ENCODE measurements at regions not wholly inside any gene's neighbourhood (a gene's known extent, or its start where the extent isn't known, plus 50 kb on each side); places are given as distances from the start of the nearest gene placed in this dataset.

DNA sequence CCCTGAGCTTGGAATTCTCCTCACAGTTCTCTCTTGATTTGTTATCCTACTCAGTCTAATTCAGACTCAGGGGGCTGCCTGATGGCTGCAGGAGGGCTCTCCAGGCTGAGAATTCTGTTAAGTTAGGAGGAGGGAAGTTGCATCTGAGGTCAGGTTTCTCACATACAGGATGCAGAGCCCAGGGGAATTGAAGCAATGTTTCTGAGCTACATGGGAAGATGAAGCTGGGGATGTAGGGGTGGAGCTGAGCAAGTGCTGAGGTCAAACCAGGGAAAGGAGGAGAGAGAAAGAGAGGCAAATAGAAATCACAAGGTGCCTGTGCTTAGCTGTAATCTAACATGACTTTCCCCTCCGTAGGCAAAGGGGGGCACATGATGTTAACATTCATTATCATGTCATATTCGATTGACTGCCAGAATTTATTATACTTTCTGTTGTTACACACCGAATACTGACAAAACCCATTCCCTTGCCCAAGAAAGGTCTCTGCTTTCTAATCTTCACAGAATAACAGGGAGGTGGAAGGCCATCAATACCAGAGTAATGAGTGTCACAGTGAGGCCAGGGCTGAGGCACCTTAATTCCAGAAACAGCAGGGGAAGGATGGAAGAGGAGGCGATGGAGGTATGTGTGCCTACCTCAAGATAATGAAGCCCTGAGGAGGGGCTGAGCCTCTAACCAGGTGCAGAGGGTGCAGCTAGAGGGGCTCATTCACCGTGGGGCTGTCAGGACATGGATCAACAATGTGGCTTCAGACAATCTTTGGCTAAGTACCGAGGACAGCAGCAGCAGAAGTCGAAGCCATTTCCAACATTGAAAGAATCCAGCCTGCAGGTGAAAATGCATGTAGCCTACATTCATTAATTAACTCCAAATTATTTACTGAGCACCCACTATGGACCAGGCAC is 205.4 kb upstream of the SNX19 start:
- Mint-ChIP-seq H3K27ac (no peak overlapping the region), H3K4me1 (no peaks in the 10 kb centered on the region), H3K36me3 (no peaks in the 10 kb centered on the region), H3K4me3 (no peak overlapping the region), H3K9me3 (peaks cover 0 to 10% (median 2%) of the 10 kb centered on the region in 8 donors), H3K27me3 (no peaks in the 10 kb centered on the region)
- no peaks in the 10 kb centered on the region for H3K27me3 ChIP-seq (ENCODE audit: insufficient read depth, low read length)
- no peaks in the 10 kb centered on the region for H3K9me3 ChIP-seq (ENCODE audit: control insufficient read depth in 1 of 2, low read length in 2 of 2)
- H3K27ac ChIP-seq (ENCODE audit: low read depth, low read length): no peak overlapping the region
- no peak overlapping the region for H3K4me3 ChIP-seq (ENCODE audit: low read length in 2 of 2)
- intact Hi-C loops (cut with micrococcal nuclease): no loop called here
- ChIA-PET POLR2A (ENCODE audit: partially characterized antibody) (no interaction called here), CTCF (ENCODE audit: partially characterized antibody) (no interaction called here)
- no peaks in the 10 kb centered on the region for H3K4me1 ChIP-seq (ENCODE audit: insufficient read depth, low read length)
- H3K36me3 ChIP-seq (ENCODE audit: insufficient read depth, low read length): no peaks in the 10 kb centered on the region
- no peak for DNase-seq

GRCh38 chr11:131122448-131122847 is 206.2 kb upstream of the SNX19 start:
- Mint-ChIP-seq H3K4me1 (no peaks in the 10 kb centered on the region), H3K27me3 (no peaks in the 10 kb centered on the region), H3K27ac (no peak overlapping the region), H3K9me3 (peaks cover 0 to 18% (median 9%) of the 10 kb centered on the region in 8 donors), H3K4me3 (no peak overlapping the region), H3K36me3 (no peaks in the 10 kb centered on the region)
- H3K36me3 ChIP-seq (ENCODE audit: insufficient read depth, low read length): no peaks in the 10 kb centered on the region
- H3K4me1 ChIP-seq (ENCODE audit: insufficient read depth, low read length): no peaks in the 10 kb centered on the region
- POLR2A ChIA-PET (ENCODE audit: partially characterized antibody): no interaction called here
- H3K9me3 ChIP-seq (ENCODE audit: control insufficient read depth in 1 of 2, low read length in 2 of 2): peaks cover 0 to 3% of the 10 kb centered on the region in 2 donors
- no peaks in the 10 kb centered on the region for H3K27me3 ChIP-seq (ENCODE audit: insufficient read depth, low read length)
- H3K4me3 ChIP-seq (ENCODE audit: low read length in 2 of 2): no peak overlapping the region
- CTCF ChIA-PET (ENCODE audit: partially characterized antibody): no interaction called here
- no peak overlapping the region for H3K27ac ChIP-seq (ENCODE audit: low read depth, low read length)
- intact Hi-C loops (cut with micrococcal nuclease): no loop called here
- no peak for DNase-seq

DNA sequence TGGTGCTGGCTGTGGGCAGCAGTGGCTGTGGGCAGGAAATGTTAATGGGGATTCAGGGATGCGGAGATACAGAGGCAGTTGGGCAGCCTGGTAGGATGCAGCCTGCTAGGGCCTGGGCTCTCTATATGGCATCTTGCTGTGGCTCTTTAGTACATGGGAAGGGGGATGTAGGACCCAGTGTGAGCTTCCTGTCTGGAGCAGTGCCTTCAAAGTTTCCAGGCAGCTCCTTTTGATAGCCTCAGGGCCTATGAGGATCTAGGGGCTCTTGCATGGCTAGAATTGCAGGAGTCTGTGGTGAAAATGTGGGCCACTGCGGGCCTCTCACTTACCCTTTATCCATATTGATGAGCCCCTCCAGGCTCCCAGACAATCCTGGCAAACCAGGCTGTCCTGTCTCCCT is 213.2 kb upstream of the SNX19 start:
- Mint-ChIP-seq H3K9me3 (peaks cover 10 to 32% (median 19%) of the 10 kb centered on the region in 8 donors), H3K27me3 (no peaks in the 10 kb centered on the region), H3K4me1 (no peaks in the 10 kb centered on the region), H3K27ac (no peak overlapping the region), H3K36me3 (no peaks in the 10 kb centered on the region), H3K4me3 (no peak overlapping the region)
- intact Hi-C loops (cut with micrococcal nuclease): no loop called here
- no peaks in the 10 kb centered on the region for H3K4me1 ChIP-seq (ENCODE audit: insufficient read depth, low read length)
- POLR2A ChIA-PET (ENCODE audit: partially characterized antibody): no interaction called here
- peaks cover 0 to 12% of the 10 kb centered on the region in 2 donors for H3K9me3 ChIP-seq (ENCODE audit: control insufficient read depth in 1 of 2, low read length in 2 of 2)
- no peak for DNase-seq
- no peaks in the 10 kb centered on the region for H3K36me3 ChIP-seq (ENCODE audit: insufficient read depth, low read length)
- no peak overlapping the region for H3K27ac ChIP-seq (ENCODE audit: low read depth, low read length)
- CTCF ChIA-PET (ENCODE audit: partially characterized antibody): no interaction called here
- H3K27me3 ChIP-seq (ENCODE audit: insufficient read depth, low read length): no peaks in the 10 kb centered on the region
- no peak overlapping the region for H3K4me3 ChIP-seq (ENCODE audit: low read length in 2 of 2)

- Histone ChIP-seq H3K4me3 (ENCODE audit: low read length in 2 of 2) (no peak overlapping the region), H3K27me3 (ENCODE audit: insufficient read depth, low read length) (no peaks in the 10 kb centered on the region), H3K27ac (ENCODE audit: low read depth, low read length) (no peak overlapping the region), H3K36me3 (ENCODE audit: insufficient read depth, low read length) (no peaks in the 10 kb centered on the region), H3K4me1 (ENCODE audit: insufficient read depth, low read length) (no peaks in the 10 kb centered on the region), H3K9me3 (ENCODE audit: control insufficient read depth in 1 of 2, low read length in 2 of 2) (no peaks in the 10 kb centered on the region)
- Mint-ChIP-seq H3K36me3 (no peaks in the 10 kb centered on the region), H3K27me3 (no peaks in the 10 kb centered on the region), H3K4me3 (no peak overlapping the region), H3K27ac (no peak overlapping the region), H3K9me3 (peaks cover 0 to 10% (median 4%) of the 10 kb centered on the region in 8 donors), H3K4me1 (no peaks in the 10 kb centered on the region)
- ChIA-PET CTCF (ENCODE audit: partially characterized antibody) (no interaction called here), POLR2A (ENCODE audit: partially characterized antibody) (no interaction called here)
- intact Hi-C loops (cut with micrococcal nuclease): no loop called here
- DNase-seq: no peak
Measured at GRCh38 chr11:131135611-131136010, 219.3 kb upstream of the SNX19 start.

GRCh38 chr11:131136486-131136885 is 220.2 kb upstream of the SNX19 start:
- intact Hi-C loops (cut with micrococcal nuclease): no loop called here
- Mint-ChIP-seq H3K4me1 (no peaks in the 10 kb centered on the region), H3K27ac (no peak overlapping the region)

GRCh38 chr11:131137046-131137445 is 220.8 kb upstream of the SNX19 start:
- ChIA-PET CTCF (ENCODE audit: partially characterized antibody) (no interaction called here), POLR2A (ENCODE audit: partially characterized antibody) (no interaction called here)
- H3K27me3 ChIP-seq (ENCODE audit: insufficient read depth, low read length): no peaks in the 10 kb centered on the region
- Mint-ChIP-seq H3K27me3 (no peaks in the 10 kb centered on the region), H3K36me3 (no peaks in the 10 kb centered on the region), H3K9me3 (peaks cover 0 to 5% (median 2%) of the 10 kb centered on the region in 8 donors), H3K4me3 (no peak overlapping the region), H3K4me1 (no peaks in the 10 kb centered on the region), H3K27ac (no peak overlapping the region)
- H3K36me3 ChIP-seq (ENCODE audit: insufficient read depth, low read length): no peaks in the 10 kb centered on the region
- H3K4me1 ChIP-seq (ENCODE audit: insufficient read depth, low read length): no peaks in the 10 kb centered on the region
- intact Hi-C loops (cut with micrococcal nuclease): no loop called here
- H3K9me3 ChIP-seq (ENCODE audit: control insufficient read depth in 1 of 2, low read length in 2 of 2): no peaks in the 10 kb centered on the region
- no peak overlapping the region for H3K4me3 ChIP-seq (ENCODE audit: low read length in 2 of 2)
- DNase-seq: no peak
- no peak overlapping the region for H3K27ac ChIP-seq (ENCODE audit: low read depth, low read length)

More at GRCh38 chr11:131136486-131136885, 220.2 kb upstream of the SNX19 start:
- no peaks in the 10 kb centered on the region for H3K9me3 ChIP-seq (ENCODE audit: control insufficient read depth in 1 of 2, low read length in 2 of 2)
- POLR2A ChIA-PET (ENCODE audit: partially characterized antibody): no interaction called here
- no peaks in the 10 kb centered on the region for H3K27me3 ChIP-seq (ENCODE audit: insufficient read depth, low read length)
- Mint-ChIP-seq H3K4me3 (no peak overlapping the region), H3K27me3 (no peaks in the 10 kb centered on the region), H3K9me3 (peaks cover 0 to 7% (median 4%) of the 10 kb centered on the region in 8 donors), H3K36me3 (no peaks in the 10 kb centered on the region)
- DNase-seq: no peak
- H3K4me3 ChIP-seq (ENCODE audit: low read length in 2 of 2): no peak overlapping the region
- no peak overlapping the region for H3K27ac ChIP-seq (ENCODE audit: low read depth, low read length)
- CTCF ChIA-PET (ENCODE audit: partially characterized antibody): no interaction called here
- no peaks in the 10 kb centered on the region for H3K4me1 ChIP-seq (ENCODE audit: insufficient read depth, low read length)
- H3K36me3 ChIP-seq (ENCODE audit: insufficient read depth, low read length): no peaks in the 10 kb centered on the region

DNA sequence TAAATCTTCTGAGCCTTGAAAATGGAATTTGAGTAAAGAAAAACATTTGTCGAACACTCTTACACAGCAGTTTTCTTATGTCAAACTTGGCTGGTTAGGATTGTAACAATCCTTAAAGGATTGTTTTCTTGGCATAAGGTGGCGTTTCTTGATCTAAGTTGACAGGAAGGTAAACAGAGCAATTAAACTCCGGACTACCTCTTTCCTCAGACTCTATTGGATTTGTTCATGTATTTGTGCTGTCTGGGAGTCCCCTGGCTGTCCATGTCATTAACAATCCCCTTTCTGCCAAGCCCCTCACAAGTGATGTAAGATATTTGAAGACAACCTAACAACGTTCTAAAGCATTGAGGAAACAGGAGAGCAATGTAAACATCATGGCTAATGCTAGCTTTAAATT is 222.5 kb upstream of the SNX19 start:
- Histone ChIP-seq H3K36me3 (ENCODE audit: insufficient read depth, low read length) (no peaks in the 10 kb centered on the region), H3K9me3 (ENCODE audit: control insufficient read depth in 1 of 2, low read length in 2 of 2) (no peaks in the 10 kb centered on the region), H3K27ac (ENCODE audit: low read depth, low read length) (no peak overlapping the region), H3K27me3 (ENCODE audit: insufficient read depth, low read length) (no peaks in the 10 kb centered on the region), H3K4me1 (ENCODE audit: insufficient read depth, low read length) (no peaks in the 10 kb centered on the region), H3K4me3 (ENCODE audit: low read length in 2 of 2) (no peak overlapping the region)
- Mint-ChIP-seq H3K36me3 (no peaks in the 10 kb centered on the region), H3K27me3 (no peaks in the 10 kb centered on the region), H3K9me3 (peaks cover 0 to 2% (median 0%) of the 10 kb centered on the region in 8 donors), H3K4me3 (no peak overlapping the region), H3K27ac (no peak overlapping the region), H3K4me1 (no peaks in the 10 kb centered on the region)
- POLR2A ChIA-PET (ENCODE audit: partially characterized antibody): no interaction called here
- intact Hi-C loops (cut with micrococcal nuclease): no loop called here
- CTCF ChIA-PET (ENCODE audit: partially characterized antibody): no interaction called here
- DNase-seq: no peak
